22Rv1 (cell line): ENCODE measurements at regions not wholly inside any gene's neighbourhood (a gene's known extent, or its start where the extent isn't known, plus 50 kb on each side); places are given as distances from the start of the nearest gene placed in this dataset.

ENCODE experiments used
- ZFX ChIP-seq: fragments of 450-650 bp; IDR thresholded peaks from 2 replicates; pipeline ENCODE4 v1.6.1; 2017; ENCODE audit warnings: antibody characterized with exemption, borderline replicate concordance
- TF ChIP-seq, protein P1 (sequence below): fragments of 450-650 bp; IDR thresholded peaks from 2 replicates; pipeline ENCODE4 v1.5.1; 2017; ENCODE audit warnings: mild to moderate bottlenecking

- TF ChIP-seq, protein P1, sequence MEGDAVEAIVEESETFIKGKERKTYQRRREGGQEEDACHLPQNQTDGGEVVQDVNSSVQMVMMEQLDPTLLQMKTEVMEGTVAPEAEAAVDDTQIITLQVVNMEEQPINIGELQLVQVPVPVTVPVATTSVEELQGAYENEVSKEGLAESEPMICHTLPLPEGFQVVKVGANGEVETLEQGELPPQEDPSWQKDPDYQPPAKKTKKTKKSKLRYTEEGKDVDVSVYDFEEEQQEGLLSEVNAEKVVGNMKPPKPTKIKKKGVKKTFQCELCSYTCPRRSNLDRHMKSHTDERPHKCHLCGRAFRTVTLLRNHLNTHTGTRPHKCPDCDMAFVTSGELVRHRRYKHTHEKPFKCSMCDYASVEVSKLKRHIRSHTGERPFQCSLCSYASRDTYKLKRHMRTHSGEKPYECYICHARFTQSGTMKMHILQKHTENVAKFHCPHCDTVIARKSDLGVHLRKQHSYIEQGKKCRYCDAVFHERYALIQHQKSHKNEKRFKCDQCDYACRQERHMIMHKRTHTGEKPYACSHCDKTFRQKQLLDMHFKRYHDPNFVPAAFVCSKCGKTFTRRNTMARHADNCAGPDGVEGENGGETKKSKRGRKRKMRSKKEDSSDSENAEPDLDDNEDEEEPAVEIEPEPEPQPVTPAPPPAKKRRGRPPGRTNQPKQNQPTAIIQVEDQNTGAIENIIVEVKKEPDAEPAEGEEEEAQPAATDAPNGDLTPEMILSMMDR = no peak
- no peak for TF ChIP-seq ZFX
Observed at GRCh38 chr6:106908386-106908840, 66.1 kb downstream of the CD24 start.
